ENCODE measurements at regions not wholly inside any gene's neighbourhood (a gene's known extent, or its start where the extent isn't known, plus 50 kb on each side); places are given as distances from the start of the nearest gene placed in this dataset.

- no peak for DNase-seq (ENCODE audit: low read depth in 2 of 2)
Observed at GRCh38 chr3:159896543-159896942, 92.1 kb upstream of the IL12A start.

GRCh38 chr3:159897331-159898075, 91.1 kb upstream of the IL12A start:
- no peak for DNase-seq (ENCODE audit: low read depth in 2 of 2)

GRCh38 chr3:159898147-159898546, 90.5 kb upstream of the IL12A start:
- DNase-seq (ENCODE audit: low read depth in 2 of 2): no peak

DNA sequence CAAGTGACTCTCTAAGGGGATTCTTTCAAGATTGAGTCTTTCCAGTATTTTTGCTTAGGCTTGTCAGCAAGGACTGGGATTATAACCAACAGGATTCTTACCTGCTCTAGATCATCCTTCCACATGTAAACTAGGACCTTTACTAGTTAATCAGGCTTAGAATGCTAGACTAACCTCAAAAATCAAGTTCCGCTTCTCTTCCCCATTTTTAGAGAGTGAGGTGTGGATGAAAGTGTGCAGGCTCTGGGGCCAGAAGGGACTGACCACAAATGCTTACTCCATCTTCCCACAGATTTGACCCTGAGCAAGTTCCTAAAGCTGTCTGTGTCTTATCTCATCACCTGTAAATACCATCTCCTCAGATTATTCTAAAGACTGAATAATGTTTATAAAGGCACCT, 89.5 kb upstream of the IL12A start:
- DNase-seq (ENCODE audit: low read depth in 2 of 2): no peak

DNA sequence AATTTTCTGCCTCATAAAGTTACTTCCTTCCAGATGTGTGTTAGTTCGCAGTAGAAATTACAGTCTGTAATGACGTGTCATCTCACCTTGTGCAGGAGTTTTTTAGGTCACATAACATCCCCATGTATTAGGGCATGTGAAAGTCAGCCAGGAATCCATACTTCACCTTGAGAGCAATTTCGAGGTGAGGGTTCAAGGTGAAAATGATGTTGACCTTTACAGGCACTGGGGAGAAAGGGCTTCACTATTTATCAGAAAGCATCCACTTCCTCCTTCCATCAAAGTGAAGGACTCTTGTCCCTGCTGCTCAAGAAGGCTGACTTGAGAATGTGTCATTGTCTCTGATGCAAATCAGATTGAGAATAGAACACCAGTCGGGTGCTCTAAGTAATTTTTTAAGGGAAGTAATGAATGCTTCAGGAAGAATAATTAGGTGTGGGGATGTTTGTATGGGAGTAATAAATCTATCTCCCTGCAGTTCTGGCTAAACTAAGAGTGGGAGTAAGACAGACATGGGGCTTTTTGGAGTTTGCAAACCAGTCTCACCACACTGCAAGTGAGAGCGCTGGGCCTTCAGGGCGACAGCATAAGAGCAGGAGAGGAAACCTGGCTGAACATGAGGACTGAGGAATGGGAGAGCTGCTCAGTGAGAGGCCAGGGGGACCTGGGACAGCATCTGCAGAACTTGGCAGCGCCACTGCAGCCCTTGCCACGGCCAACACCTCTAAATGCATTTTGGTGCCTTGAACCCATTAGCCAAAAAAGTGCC, 85.9 kb upstream of the IL12A start:
- no peak for DNase-seq (ENCODE audit: low read depth in 2 of 2)

DNA sequence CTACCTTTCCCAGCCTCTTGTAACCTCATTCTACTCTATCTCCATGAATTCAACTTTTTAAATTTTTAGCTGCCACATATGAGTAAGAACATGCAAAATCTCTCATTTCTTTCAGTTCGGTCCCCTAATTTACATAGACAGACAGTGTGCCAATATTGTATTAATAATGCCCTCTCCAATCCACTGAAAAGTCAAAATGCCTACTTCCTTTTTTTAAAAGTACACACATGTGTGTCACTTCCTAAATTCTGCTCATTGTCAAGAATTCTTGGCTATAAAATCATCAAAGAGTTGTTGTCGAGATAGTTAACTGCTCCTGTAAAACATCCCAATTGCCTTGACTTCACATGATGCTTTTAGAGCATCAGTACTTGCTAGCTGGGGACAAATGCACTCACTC, 84.2 kb upstream of the IL12A start:
- DNase-seq (ENCODE audit: low read depth in 2 of 2): no peak

GRCh38 chr3:159904911-159905310, 83.7 kb upstream of the IL12A start:
- no peak for DNase-seq (ENCODE audit: low read depth in 2 of 2)

GRCh38 chr3:159907828-159908227, 80.8 kb upstream of the IL12A start:
- no peak for DNase-seq (ENCODE audit: low read depth in 2 of 2)

- DNase-seq (ENCODE audit: low read depth in 2 of 2): no peak
Observed at GRCh38 chr3:159910991-159911663, 77.5 kb upstream of the IL12A start.

DNA sequence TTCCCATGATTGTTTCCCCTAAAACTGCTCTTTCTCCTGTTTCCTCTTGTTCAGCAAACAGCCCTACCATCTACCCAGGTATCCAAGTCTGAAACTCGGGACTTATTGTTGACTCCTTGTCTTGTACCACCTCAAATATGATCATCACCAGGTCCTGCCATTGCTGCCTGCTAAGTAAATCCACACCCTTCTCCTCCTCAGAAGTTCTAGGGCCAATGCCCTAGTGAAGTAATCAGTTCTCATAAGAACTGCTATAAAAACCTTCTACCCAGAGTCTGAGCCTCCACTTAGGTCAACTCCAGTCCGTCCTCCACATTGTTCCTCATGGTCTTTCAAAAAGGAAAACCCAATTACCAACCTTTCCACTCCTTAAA, 77.0 kb upstream of the IL12A start:
- DNase-seq (ENCODE audit: low read depth in 2 of 2): no peak

- DNase-seq (ENCODE audit: low read depth in 2 of 2): no peak
Observed at GRCh38 chr3:159913712-159914414, 74.8 kb upstream of the IL12A start.

- DNase-seq (ENCODE audit: low read depth in 2 of 2): no peak
Observed at GRCh38 chr3:159914426-159914825, 74.2 kb upstream of the IL12A start.

- DNase-seq (ENCODE audit: low read depth in 2 of 2): no peak
Observed at GRCh38 chr3:159916052-159916451, 72.6 kb upstream of the IL12A start.

DNA sequence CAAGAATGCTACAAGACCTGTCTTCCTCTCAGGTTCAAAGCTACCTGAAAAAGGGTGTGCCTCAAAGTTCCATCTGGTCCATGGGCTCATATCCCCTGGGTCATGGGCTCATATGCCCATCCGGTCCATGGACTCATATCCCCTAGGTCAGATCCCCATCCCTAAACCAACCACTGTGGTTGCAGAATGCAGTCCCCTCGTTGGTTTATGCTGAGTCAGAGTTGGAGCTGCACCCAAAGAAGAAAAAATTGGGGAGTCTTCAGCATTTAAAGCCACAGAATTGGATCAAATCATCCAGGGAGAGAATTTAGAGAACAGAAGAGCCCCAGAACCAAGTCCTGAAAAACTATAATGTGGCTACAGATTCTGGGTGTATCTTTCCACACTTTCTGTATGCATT, 71.5 kb upstream of the IL12A start:
- no peak for DNase-seq (ENCODE audit: low read depth in 2 of 2)

GRCh38 chr3:159919873-159920272, 68.8 kb upstream of the IL12A start:
- no peak for DNase-seq (ENCODE audit: low read depth in 2 of 2)

DNA sequence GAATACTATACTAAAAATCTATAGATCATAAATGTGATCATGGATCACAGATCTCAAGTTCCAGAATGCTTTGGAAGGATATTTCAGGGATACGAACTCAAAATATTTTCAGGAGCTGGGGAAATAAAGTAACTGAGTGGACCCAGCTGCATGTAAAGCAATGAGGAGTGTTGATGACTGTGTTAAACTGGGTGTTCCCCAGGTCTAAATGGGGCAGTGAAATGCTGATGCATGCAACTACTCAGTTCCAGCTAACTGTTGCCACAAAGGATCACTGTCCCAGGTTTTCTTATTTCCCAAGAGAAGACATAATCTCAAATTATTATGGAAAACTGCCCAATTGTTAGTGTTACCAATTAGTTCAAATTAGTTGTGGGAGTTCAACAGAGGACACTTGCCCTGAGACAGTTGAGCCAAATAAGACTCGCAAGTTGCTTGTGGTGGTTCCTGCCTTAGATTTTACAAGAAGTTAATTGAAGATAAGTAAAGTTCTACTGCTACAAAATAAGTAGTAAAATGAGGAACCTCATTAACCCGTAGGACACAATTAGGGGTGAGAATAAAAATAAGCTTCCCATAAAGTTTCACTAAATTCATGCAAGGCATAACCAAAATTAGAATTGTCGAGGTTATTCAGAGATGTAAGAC, 66.3 kb upstream of the IL12A start:
- no peak for DNase-seq (ENCODE audit: low read depth in 2 of 2)

DNA sequence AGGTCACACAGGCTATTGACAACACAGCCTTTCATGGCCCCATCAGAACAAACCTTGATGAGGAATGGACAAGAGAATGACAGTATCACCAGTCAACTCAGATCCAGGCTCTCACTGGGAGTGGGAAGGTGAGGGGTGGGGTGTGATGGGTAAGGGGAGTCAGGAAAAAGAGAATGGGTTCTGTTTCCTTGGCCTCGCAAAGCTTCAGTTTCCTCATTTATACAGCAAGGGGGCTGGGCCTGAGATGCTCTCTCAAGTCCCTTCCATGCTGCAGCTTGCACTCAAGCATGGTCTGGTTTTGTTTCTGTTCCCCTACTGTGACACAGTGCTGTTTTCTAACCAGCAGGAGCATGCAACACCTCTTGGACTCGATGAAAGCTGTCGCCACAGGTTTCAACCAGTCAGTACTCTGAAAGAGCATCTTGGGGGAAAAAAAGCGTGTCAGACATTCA, 65.7 kb upstream of the IL12A start:
- no peak for DNase-seq (ENCODE audit: low read depth in 2 of 2)

- no peak for DNase-seq (ENCODE audit: low read depth in 2 of 2)
Observed at GRCh38 chr3:159923336-159923735, 65.3 kb upstream of the IL12A start.

DNA sequence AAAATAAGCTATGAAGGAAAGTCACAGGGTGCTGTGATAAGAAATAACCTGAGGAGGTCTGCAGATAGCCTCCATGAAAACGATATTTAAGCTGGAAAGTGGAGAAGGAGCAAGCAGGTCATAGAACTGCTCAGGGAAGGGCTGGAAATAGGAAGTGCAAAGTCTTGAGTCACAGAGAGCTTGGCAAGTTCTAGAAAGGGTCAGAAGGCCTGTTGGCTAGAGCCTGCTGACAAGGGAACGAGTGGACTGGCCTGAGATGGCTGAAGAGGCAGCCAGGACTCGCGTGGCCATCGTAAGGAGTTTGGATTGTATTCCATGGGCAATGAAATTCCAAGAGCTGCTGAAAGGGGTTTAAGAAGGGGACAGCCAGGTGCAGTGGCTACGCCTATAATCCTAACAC, 64.7 kb upstream of the IL12A start:
- no peak for DNase-seq (ENCODE audit: low read depth in 2 of 2)

GRCh38 chr3:159924411-159924810, 64.2 kb upstream of the IL12A start:
- DNase-seq (ENCODE audit: low read depth in 2 of 2): no peak

GRCh38 chr3:159925248-159925647, 63.4 kb upstream of the IL12A start:
- no peak for DNase-seq (ENCODE audit: low read depth in 2 of 2)

DNA sequence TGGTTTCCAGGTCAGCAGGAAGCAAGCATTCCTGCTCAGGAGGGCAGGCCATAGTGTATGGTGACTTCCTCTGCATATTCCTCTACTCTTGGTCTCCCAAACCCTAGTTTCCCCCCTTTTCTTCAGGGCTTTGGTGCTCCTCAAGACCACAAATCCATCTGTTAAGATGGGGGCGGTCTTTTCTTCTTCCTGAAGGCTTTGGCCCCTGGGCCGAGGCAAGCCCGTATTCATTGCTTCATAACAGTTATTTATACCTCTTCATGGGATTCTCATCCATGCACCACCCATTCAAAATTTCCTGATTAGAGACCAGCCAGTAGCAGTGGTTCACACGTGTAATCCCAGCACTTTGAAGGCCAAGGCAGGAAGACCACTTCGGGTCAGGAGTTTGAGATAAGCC, 62.1 kb upstream of the IL12A start:
- no peak for DNase-seq (ENCODE audit: low read depth in 2 of 2)

Data from stimulated activated CD8-positive, alpha-beta memory T cell treated with anti-CD3 and anti-CD28 coated beads, Interleukin-2, amount 100 ng/mL, for 48 hours (primary cell).